ENCODE measurements at regions not wholly inside any gene's neighbourhood (a gene's known extent, or its start where the extent isn't known, plus 50 kb on each side); places are given as distances from the start of the nearest gene placed in this dataset.
A peak's percentile ranks its signal among the peaks of the same experiment; 100 is the strongest.

GRCh38 chr2:172204309-172204708 is 101.6 kb upstream of the DLX2 start:
- Histone ChIP-seq H3K36me3 (ENCODE audit: control insufficient read depth, insufficient read depth, low read length) (no peaks in the 10 kb centered on the region), H2AFZ (ENCODE audit: low read length) (no peak overlapping the region), H3K27me3 (ENCODE audit: control insufficient read depth, insufficient read depth, low read length) (no peaks in the 10 kb centered on the region), H3K9me3 (ENCODE audit: control insufficient read depth, insufficient read depth, low read depth, low read length) (no peaks in the 10 kb centered on the region), H3K4me2 (ENCODE audit: extremely low read depth, insufficient read depth, low read length) (no peak overlapping the region), H4K20me1 (ENCODE audit: control insufficient read depth, extremely low read depth, insufficient read depth, low read length) (no peaks in the 10 kb centered on the region), H3K4me1 (ENCODE audit: control insufficient read depth, extremely low read depth, insufficient read depth, low read length) (peaks cover 8% of the 10 kb centered on the region), H3K4me3 (replicated peaks in 1 of 4; ENCODE audit: control extremely low read depth in 1 of 4, insufficient read depth in 1 of 4, low read depth in 3 of 4, low read length in 4 of 4) (no peak overlapping the region), H3K27ac (ENCODE audit: insufficient read depth, low read length) (no peak overlapping the region), H3K9ac (ENCODE audit: insufficient read depth, low read length) (no peak overlapping the region), H3K79me2 (ENCODE audit: control insufficient read depth, insufficient read depth, low read length) (no peaks in the 10 kb centered on the region)
- peak in 1 of 2 donors; percentile 41 for DNase-seq (ENCODE audit: low read depth in 2 of 2)
- no peak for TF ChIP-seq EZH2 (IDR thresholded peaks at IDR 0.05; ENCODE audit: low read length, missing control alignments)
- no peak for TF ChIP-seq CTCF (conservative IDR thresholded peaks at IDR 0.05 in 1 of 2, IDR thresholded peaks at IDR 0.05 in 1 of 2; ENCODE audit: low read depth in 1 of 2, low read length in 2 of 2)

- H3K36me3 ChIP-seq (ENCODE audit: control insufficient read depth, insufficient read depth, low read length), result no peaks in the 10 kb centered on the region
- peaks cover 8% of the 10 kb centered on the region for H3K4me1 ChIP-seq (ENCODE audit: control insufficient read depth, extremely low read depth, insufficient read depth, low read length)
- no peak overlapping the region for H3K27ac ChIP-seq (ENCODE audit: insufficient read depth, low read length)
- no peak overlapping the region for H2AFZ ChIP-seq (ENCODE audit: low read length)
- H3K27me3 ChIP-seq (ENCODE audit: control insufficient read depth, insufficient read depth, low read length), result no peaks in the 10 kb centered on the region
- H4K20me1 ChIP-seq (ENCODE audit: control insufficient read depth, extremely low read depth, insufficient read depth, low read length), result no peaks in the 10 kb centered on the region
- no peaks in the 10 kb centered on the region for H3K9me3 ChIP-seq (ENCODE audit: control insufficient read depth, insufficient read depth, low read depth, low read length)
- TF ChIP-seq EZH2 (IDR thresholded peaks at IDR 0.05; ENCODE audit: low read length, missing control alignments) (no peak), CTCF (conservative IDR thresholded peaks at IDR 0.05 in 1 of 2, IDR thresholded peaks at IDR 0.05 in 1 of 2; ENCODE audit: low read depth in 1 of 2, low read length in 2 of 2) (no peak)
- DNase-seq (ENCODE audit: low read depth in 2 of 2), result no peak
- no peak overlapping the region for H3K9ac ChIP-seq (ENCODE audit: insufficient read depth, low read length)
- H3K79me2 ChIP-seq (ENCODE audit: control insufficient read depth, insufficient read depth, low read length), result no peaks in the 10 kb centered on the region
- no peak overlapping the region for H3K4me2 ChIP-seq (ENCODE audit: extremely low read depth, insufficient read depth, low read length)
- no peak overlapping the region for H3K4me3 ChIP-seq (replicated peaks in 1 of 4; ENCODE audit: control extremely low read depth in 1 of 4, insufficient read depth in 1 of 4, low read depth in 3 of 4, low read length in 4 of 4)
Observed at GRCh38 chr2:172204762-172205161, 102.1 kb upstream of the DLX2 start.

GRCh38 chr2:172205292-172205691 is 102.6 kb upstream of the DLX2 start:
- H2AFZ ChIP-seq (ENCODE audit: low read length), result no peak overlapping the region
- no peak overlapping the region for H3K4me3 ChIP-seq (replicated peaks in 1 of 4; ENCODE audit: control extremely low read depth in 1 of 4, insufficient read depth in 1 of 4, low read depth in 3 of 4, low read length in 4 of 4)
- no peak overlapping the region for H3K27ac ChIP-seq (ENCODE audit: insufficient read depth, low read length)
- no peak overlapping the region for H3K9ac ChIP-seq (ENCODE audit: insufficient read depth, low read length)
- no peaks in the 10 kb centered on the region for H3K36me3 ChIP-seq (ENCODE audit: control insufficient read depth, insufficient read depth, low read length)
- no peak overlapping the region for H3K4me2 ChIP-seq (ENCODE audit: extremely low read depth, insufficient read depth, low read length)
- no peaks in the 10 kb centered on the region for H3K79me2 ChIP-seq (ENCODE audit: control insufficient read depth, insufficient read depth, low read length)
- H3K27me3 ChIP-seq (ENCODE audit: control insufficient read depth, insufficient read depth, low read length), result no peaks in the 10 kb centered on the region
- DNase-seq (ENCODE audit: low read depth in 2 of 2), result no peak
- H4K20me1 ChIP-seq (ENCODE audit: control insufficient read depth, extremely low read depth, insufficient read depth, low read length), result no peaks in the 10 kb centered on the region
- H3K4me1 ChIP-seq (ENCODE audit: control insufficient read depth, extremely low read depth, insufficient read depth, low read length), result peaks cover 8% of the 10 kb centered on the region
- TF ChIP-seq EZH2 (IDR thresholded peaks at IDR 0.05; ENCODE audit: low read length, missing control alignments) (no peak), CTCF (conservative IDR thresholded peaks at IDR 0.05 in 1 of 2, IDR thresholded peaks at IDR 0.05 in 1 of 2; ENCODE audit: low read depth in 1 of 2, low read length in 2 of 2) (no peak)
- H3K9me3 ChIP-seq (ENCODE audit: control insufficient read depth, insufficient read depth, low read depth, low read length), result no peaks in the 10 kb centered on the region
